Osteoblast (primary cell): ENCODE measurements at regions not wholly inside any gene's neighbourhood (a gene's known extent, or its start where the extent isn't known, plus 50 kb on each side); places are given as distances from the start of the nearest gene placed in this dataset.

ENCODE experiments used
- DNase-seq: peaks from one replicate; pipeline ENCODE4 v3.0.0; 2011; ENCODE audit warnings: low spot score, mixed read lengths; ENCODE audit not compliant: insufficient read length; ENCODE audit errors: missing footprints
- H2AFZ ChIP-seq: 2 replicates; pipeline ENCODE4 v1.6.0; 2011; ENCODE audit warnings: mild to moderate bottlenecking, low read length
- H3K27ac ChIP-seq: 2 replicates; pipeline ENCODE4 v1.5.1; 2011; ENCODE audit warnings: mild to moderate bottlenecking, low read depth, low read length, moderate library complexity
- H3K27me3 ChIP-seq: 2 replicates; pipeline ENCODE4 v1.6.0; 2012; ENCODE audit warnings: mild to moderate bottlenecking, control low read depth, inconsistent platforms, low read length, moderate library complexity; ENCODE audit not compliant: insufficient read depth
- H3K36me3 ChIP-seq: 2 replicates; pipeline ENCODE4 v1.5.1; 2011; ENCODE audit warnings: mild to moderate bottlenecking, low read length, control low read depth, moderate library complexity; ENCODE audit not compliant: insufficient read depth
- H3K4me1 ChIP-seq: 2 replicates; pipeline ENCODE4 v1.5.1; 2011; ENCODE audit warnings: mild to moderate bottlenecking, low read length, control low read depth, moderate library complexity; ENCODE audit not compliant: insufficient read depth
- H3K4me2 ChIP-seq: 2 replicates; pipeline ENCODE4 v1.6.0; 2011; ENCODE audit warnings: mild to moderate bottlenecking, low read length; ENCODE audit not compliant: insufficient read depth
- H3K4me3 ChIP-seq: fragments of 200-600 bp; sonication (generic); 3 replicates; pipeline ENCODE4 v1.5.1; 2012; ENCODE audit warnings: mild to moderate bottlenecking, low read length, inconsistent platforms; ENCODE audit not compliant: insufficient read depth
- H3K79me2 ChIP-seq: 2 replicates; pipeline ENCODE4 v1.6.0; 2012; ENCODE audit warnings: mild to moderate bottlenecking, low read length, control low read depth, inconsistent platforms; ENCODE audit not compliant: insufficient read depth
- H3K9me3 ChIP-seq: 2 replicates; pipeline ENCODE4 v1.5.1; 2011; ENCODE audit warnings: low read depth, low read length, control low read depth
- H4K20me1 ChIP-seq: 2 replicates; pipeline ENCODE4 v1.6.0; 2012; ENCODE audit warnings: mild to moderate bottlenecking, low read length, control low read depth; ENCODE audit not compliant: insufficient read depth
- CTCF ChIP-seq: IDR thresholded peaks from 2 replicates; pipeline ENCODE4 v1.5.1; 2011; ENCODE audit warnings: mild to moderate bottlenecking, low read depth, low read length, moderate library complexity; ENCODE audit errors: extremely low read depth

GRCh38 chr4:122047456-122048425 is 95.9 kb upstream of the TRPC3 start:
- Histone ChIP-seq H3K9me3 (no peaks in the 10 kb centered on the region), H3K4me1 (peaks cover 5% of the 10 kb centered on the region), H2AFZ (no peak overlapping the region), H3K27me3 (no peaks in the 10 kb centered on the region), H3K36me3 (no peaks in the 10 kb centered on the region), H3K4me3 (no peak overlapping the region), H4K20me1 (no peaks in the 10 kb centered on the region), H3K79me2 (no peaks in the 10 kb centered on the region), H3K27ac (no peak overlapping the region), H3K4me2 (no peak overlapping the region)
- DNase-seq = no peak
- no peak for TF ChIP-seq CTCF

GRCh38 chr4:122046255-122046654 is 94.4 kb upstream of the TRPC3 start:
- Histone ChIP-seq H3K27ac (no peak overlapping the region), H4K20me1 (no peaks in the 10 kb centered on the region), H3K4me2 (no peak overlapping the region), H2AFZ (no peak overlapping the region), H3K4me3 (no peak overlapping the region), H3K27me3 (peaks cover 4% of the 10 kb centered on the region), H3K9me3 (no peaks in the 10 kb centered on the region), H3K4me1 (peaks cover 5% of the 10 kb centered on the region), H3K79me2 (no peaks in the 10 kb centered on the region), H3K36me3 (no peaks in the 10 kb centered on the region)
- TF ChIP-seq CTCF = no peak
- DNase-seq = no peak

- DNase-seq = peak; percentile 77
- no peak for TF ChIP-seq CTCF
- H2AFZ ChIP-seq = no peak overlapping the region
- H3K27ac ChIP-seq = no peak overlapping the region
- no peaks in the 10 kb centered on the region for H3K9me3 ChIP-seq
- no peaks in the 10 kb centered on the region for H3K79me2 ChIP-seq
- peaks cover 4% of the 10 kb centered on the region for H3K27me3 ChIP-seq
- peak overlapping the region; percentile 0 for H3K4me2 ChIP-seq
- no peaks in the 10 kb centered on the region for H4K20me1 ChIP-seq
- peaks cover 5% of the 10 kb centered on the region for H3K4me1 ChIP-seq
- H3K4me3 ChIP-seq = no peak overlapping the region
- H3K36me3 ChIP-seq = no peaks in the 10 kb centered on the region
These were observed 93.7 kb upstream of the TRPC3 start for GRCh38 chr4:122045533-122045932.

GRCh38 chr4:122044501-122044900 is 92.6 kb upstream of the TRPC3 start:
- Histone ChIP-seq H3K36me3 (no peaks in the 10 kb centered on the region), H3K4me1 (peaks cover 5% of the 10 kb centered on the region), H3K4me3 (no peak overlapping the region), H4K20me1 (no peaks in the 10 kb centered on the region), H3K27ac (no peak overlapping the region), H3K27me3 (peaks cover 4% of the 10 kb centered on the region), H3K9me3 (no peaks in the 10 kb centered on the region), H3K4me2 (no peak overlapping the region), H3K79me2 (no peaks in the 10 kb centered on the region), H2AFZ (no peak overlapping the region)
- no peak for TF ChIP-seq CTCF
- DNase-seq = no peak
